ENCODE measurements at regions not wholly inside any gene's neighbourhood (a gene's known extent, or its start where the extent isn't known, plus 50 kb on each side); places are given as distances from the start of the nearest gene placed in this dataset.
A peak's percentile ranks its signal among the peaks of the same experiment; 100 is the strongest.

DNA sequence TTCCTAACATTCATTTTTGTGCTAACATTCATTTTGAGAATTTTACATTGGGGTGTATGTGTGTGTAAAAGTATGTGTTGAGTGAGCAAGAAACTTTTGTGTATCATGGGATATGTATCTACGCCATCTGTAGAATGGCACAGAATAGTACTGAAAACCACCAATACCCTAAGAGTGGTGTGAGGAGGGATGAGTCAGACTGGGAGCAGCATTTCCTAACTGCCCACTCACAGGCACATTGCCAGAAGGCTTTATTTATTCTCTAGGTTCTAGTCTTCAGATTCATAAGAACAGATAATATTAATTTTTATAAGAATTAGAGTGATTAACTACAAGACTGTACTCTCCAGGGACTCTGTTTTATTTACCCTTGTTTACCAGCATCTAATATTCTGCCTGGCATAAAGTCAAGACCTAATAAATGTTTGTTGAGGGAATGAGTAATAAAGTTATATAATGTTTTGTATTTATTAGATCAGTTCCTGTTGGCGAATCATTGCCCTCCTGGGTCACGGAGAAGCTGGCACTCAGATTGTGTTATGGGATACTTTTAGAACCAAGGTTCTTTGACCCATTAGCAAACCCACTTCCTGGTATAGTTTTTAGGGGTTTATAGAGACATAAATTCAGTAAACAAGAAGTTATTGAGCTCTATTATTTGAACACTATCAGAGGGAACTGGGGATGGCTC, 159.1 kb upstream of the PPP2R2B start:
- H3K27me3 ChIP-seq (ENCODE audit: control insufficient read depth, insufficient read depth, low read length, poor library complexity, severe bottlenecking), result no peaks in the 10 kb centered on the region
- H3K36me3 Mint-ChIP-seq (ENCODE audit: low read depth), result peaks cover 5% of the 10 kb centered on the region
- H3K36me3 ChIP-seq (ENCODE audit: control insufficient read depth, insufficient read depth, low read length), result no peaks in the 10 kb centered on the region
- DNase-seq, result no peak
- peaks cover 11% of the 10 kb centered on the region for H3K4me1 ChIP-seq (ENCODE audit: control insufficient read depth, insufficient read depth, low read length)
- TF ChIP-seq, protein P1, sequence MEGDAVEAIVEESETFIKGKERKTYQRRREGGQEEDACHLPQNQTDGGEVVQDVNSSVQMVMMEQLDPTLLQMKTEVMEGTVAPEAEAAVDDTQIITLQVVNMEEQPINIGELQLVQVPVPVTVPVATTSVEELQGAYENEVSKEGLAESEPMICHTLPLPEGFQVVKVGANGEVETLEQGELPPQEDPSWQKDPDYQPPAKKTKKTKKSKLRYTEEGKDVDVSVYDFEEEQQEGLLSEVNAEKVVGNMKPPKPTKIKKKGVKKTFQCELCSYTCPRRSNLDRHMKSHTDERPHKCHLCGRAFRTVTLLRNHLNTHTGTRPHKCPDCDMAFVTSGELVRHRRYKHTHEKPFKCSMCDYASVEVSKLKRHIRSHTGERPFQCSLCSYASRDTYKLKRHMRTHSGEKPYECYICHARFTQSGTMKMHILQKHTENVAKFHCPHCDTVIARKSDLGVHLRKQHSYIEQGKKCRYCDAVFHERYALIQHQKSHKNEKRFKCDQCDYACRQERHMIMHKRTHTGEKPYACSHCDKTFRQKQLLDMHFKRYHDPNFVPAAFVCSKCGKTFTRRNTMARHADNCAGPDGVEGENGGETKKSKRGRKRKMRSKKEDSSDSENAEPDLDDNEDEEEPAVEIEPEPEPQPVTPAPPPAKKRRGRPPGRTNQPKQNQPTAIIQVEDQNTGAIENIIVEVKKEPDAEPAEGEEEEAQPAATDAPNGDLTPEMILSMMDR (conservative IDR thresholded peaks at IDR 0.05), result no peak
- no peak overlapping the region for H3K27ac ChIP-seq (ENCODE audit: low read depth, low read length)
- H3K27ac Mint-ChIP-seq, result no peak overlapping the region
- H3K27me3 Mint-ChIP-seq (ENCODE audit: insufficient read depth), result no peaks in the 10 kb centered on the region
- H3K9ac ChIP-seq (ENCODE audit: extremely low read depth, low read length, poor library complexity, severe bottlenecking), result no peak overlapping the region
- no peak overlapping the region for H3K4me3 Mint-ChIP-seq
- H3K9me3 ChIP-seq (ENCODE audit: control insufficient read depth, low read length), result peaks cover 10% of the 10 kb centered on the region
- peaks cover 30% of the 10 kb centered on the region for H3K4me1 Mint-ChIP-seq
- WGBS, 2 experiments (ENCODE audit: insufficient coverage in 1 of 2, insufficient read length in 1 of 2), result 97% methylated on average over 3 of the region's 3 CpGs; no CpG with 5 or more reads in 1 of the 2 experiments
- no peak overlapping the region for H3K4me3 ChIP-seq (ENCODE audit: low read length)
- H3K9me3 Mint-ChIP-seq, result peaks cover 9% of the 10 kb centered on the region

DNA sequence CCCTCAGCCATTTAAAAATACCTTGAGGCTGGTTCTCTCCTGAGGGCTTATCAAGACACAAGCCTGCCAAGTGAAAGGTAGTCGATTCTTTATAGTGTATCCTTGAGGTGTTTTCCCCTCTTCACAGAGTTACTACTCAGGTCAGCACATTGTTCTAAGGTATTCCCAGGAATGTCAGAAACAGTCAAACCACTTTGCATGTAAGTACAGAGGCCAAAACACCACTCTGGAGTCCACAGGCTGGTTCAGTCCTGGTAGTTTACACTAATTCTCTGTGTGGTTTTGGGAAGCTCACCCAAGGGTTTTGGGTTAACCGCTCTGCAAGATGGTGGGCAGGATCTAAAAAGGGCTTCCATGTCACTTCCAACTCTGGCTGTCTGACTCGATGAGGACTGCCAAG, 162.3 kb upstream of the PPP2R2B start:
- Mint-ChIP-seq H3K36me3 (ENCODE audit: low read depth) (no peaks in the 10 kb centered on the region), H3K4me3 (no peak overlapping the region), H3K4me1 (peaks cover 39% of the 10 kb centered on the region), H3K27ac (peak overlapping the region; percentile 94), H3K9me3 (peaks cover 2% of the 10 kb centered on the region), H3K27me3 (ENCODE audit: insufficient read depth) (no peaks in the 10 kb centered on the region)
- Histone ChIP-seq H3K36me3 (ENCODE audit: control insufficient read depth, insufficient read depth, low read length) (no peaks in the 10 kb centered on the region), H3K27ac (ENCODE audit: low read depth, low read length) (no peak overlapping the region), H3K4me1 (ENCODE audit: control insufficient read depth, insufficient read depth, low read length) (peaks cover 11% of the 10 kb centered on the region), H3K4me3 (ENCODE audit: low read length) (no peak overlapping the region), H3K27me3 (ENCODE audit: control insufficient read depth, insufficient read depth, low read length, poor library complexity, severe bottlenecking) (no peaks in the 10 kb centered on the region), H3K9ac (ENCODE audit: extremely low read depth, low read length, poor library complexity, severe bottlenecking) (peak overlapping the region; percentile 30), H3K9me3 (ENCODE audit: control insufficient read depth, low read length) (no peaks in the 10 kb centered on the region)
- TF ChIP-seq, protein P1 (conservative IDR thresholded peaks at IDR 0.05), result no peak
- peak; percentile 62 for DNase-seq
- 83 to 93% methylated on average over 2 to 3 of the region's 3 CpGs for WGBS, 2 experiments (ENCODE audit: insufficient coverage in 1 of 2, insufficient read length in 1 of 2)

DNA sequence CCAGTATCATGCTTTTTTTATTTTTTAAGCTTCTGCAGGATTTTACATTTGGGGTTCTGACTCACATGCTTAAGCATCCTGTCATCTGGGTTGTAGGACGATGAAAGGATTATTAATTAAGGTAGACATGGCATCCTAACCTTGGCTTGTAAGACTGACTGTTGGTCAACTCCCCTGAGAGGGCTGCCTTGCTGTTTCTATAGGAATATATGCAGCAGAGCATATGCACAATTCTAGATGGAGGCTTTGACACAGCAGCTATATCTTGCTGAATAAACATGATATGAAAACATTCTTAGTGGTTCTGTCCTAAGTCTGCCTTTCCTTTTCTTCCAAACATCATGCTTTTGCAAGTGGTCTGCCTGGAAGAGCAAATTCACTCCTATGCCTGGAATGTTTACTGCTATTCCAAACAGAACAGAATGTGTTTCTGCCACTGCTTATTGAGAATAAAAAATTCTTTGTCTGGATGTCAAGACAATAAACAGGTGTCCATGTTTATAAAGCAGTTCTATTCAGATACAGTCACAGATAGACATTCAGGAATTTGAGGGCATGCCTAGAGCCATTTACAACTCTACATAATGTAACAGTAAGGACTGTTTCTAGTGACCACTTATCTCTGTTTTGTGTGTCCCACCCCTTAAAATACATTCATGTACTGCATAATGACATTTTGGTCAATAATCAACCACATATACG, 166.2 kb upstream of the PPP2R2B start:
- H3K27ac Mint-ChIP-seq, result no peak overlapping the region
- no peaks in the 10 kb centered on the region for H3K27me3 Mint-ChIP-seq (ENCODE audit: insufficient read depth)
- WGBS, 2 experiments (ENCODE audit: insufficient coverage in 1 of 2, insufficient read length in 1 of 2), result 79% methylated on average over 1 of the region's 2 CpGs; no CpG with 5 or more reads in 1 of the 2 experiments

More for the DNA sequence above, 166.2 kb upstream of the PPP2R2B start:
- H3K9me3 ChIP-seq (ENCODE audit: control insufficient read depth, low read length), result no peaks in the 10 kb centered on the region
- Mint-ChIP-seq H3K36me3 (ENCODE audit: low read depth) (peaks cover 3% of the 10 kb centered on the region), H3K4me1 (peaks cover 62% of the 10 kb centered on the region), H3K9me3 (no peaks in the 10 kb centered on the region), H3K4me3 (peak overlapping the region; percentile 56)
- peaks cover 27% of the 10 kb centered on the region for H3K4me1 ChIP-seq (ENCODE audit: control insufficient read depth, insufficient read depth, low read length)
- no peaks in the 10 kb centered on the region for H3K27me3 ChIP-seq (ENCODE audit: control insufficient read depth, insufficient read depth, low read length, poor library complexity, severe bottlenecking)
- TF ChIP-seq, protein P1 (conservative IDR thresholded peaks at IDR 0.05), result no peak
- no peak overlapping the region for H3K27ac ChIP-seq (ENCODE audit: low read depth, low read length)
- peak overlapping the region; percentile 87 for H3K4me3 ChIP-seq (ENCODE audit: low read length)
- H3K9ac ChIP-seq (ENCODE audit: extremely low read depth, low read length, poor library complexity, severe bottlenecking), result peak overlapping the region; percentile 98
- no peak for DNase-seq
- H3K36me3 ChIP-seq (ENCODE audit: control insufficient read depth, insufficient read depth, low read length), result peaks cover 1% of the 10 kb centered on the region

Data from endodermal cell (in vitro differentiated cells).